Ovary (tissue), 3 donors: ENCODE measurements at regions not wholly inside any gene's neighbourhood (a gene's known extent, or its start where the extent isn't known, plus 50 kb on each side); places are given as distances from the start of the nearest gene placed in this dataset.

Source experiments
- EP300 ChIP-seq: sonication (generic); formaldehyde crosslinking; IDR thresholded peaks from one replicate; pipeline ENCODE4 v1.6.1; 2017; ENCODE audit warnings: antibody characterized with exemption
- POLR2A ChIP-seq: fragments of 450-650 bp; IDR thresholded peaks from one replicate; pipeline ENCODE4 v1.6.1; 2017; ENCODE audit warnings: antibody characterized with exemption, mild to moderate bottlenecking, moderate library complexity
- TF ChIP-seq, protein P1 (sequence below), 3 donors: fragments of 450-650 bp in 2 of 3; fragments of 200-600 bp in 1 of 3; IDR thresholded peaks; one replicate each; pipeline versions ENCODE4 v1.5.1 to v1.8.0; 2016 to 2022; ENCODE audit warnings: antibody characterized with exemption in 3 of 3, mild to moderate bottlenecking in 1 of 3
- donor health status: DM: no; HTN: no; CAD: no.

DNA sequence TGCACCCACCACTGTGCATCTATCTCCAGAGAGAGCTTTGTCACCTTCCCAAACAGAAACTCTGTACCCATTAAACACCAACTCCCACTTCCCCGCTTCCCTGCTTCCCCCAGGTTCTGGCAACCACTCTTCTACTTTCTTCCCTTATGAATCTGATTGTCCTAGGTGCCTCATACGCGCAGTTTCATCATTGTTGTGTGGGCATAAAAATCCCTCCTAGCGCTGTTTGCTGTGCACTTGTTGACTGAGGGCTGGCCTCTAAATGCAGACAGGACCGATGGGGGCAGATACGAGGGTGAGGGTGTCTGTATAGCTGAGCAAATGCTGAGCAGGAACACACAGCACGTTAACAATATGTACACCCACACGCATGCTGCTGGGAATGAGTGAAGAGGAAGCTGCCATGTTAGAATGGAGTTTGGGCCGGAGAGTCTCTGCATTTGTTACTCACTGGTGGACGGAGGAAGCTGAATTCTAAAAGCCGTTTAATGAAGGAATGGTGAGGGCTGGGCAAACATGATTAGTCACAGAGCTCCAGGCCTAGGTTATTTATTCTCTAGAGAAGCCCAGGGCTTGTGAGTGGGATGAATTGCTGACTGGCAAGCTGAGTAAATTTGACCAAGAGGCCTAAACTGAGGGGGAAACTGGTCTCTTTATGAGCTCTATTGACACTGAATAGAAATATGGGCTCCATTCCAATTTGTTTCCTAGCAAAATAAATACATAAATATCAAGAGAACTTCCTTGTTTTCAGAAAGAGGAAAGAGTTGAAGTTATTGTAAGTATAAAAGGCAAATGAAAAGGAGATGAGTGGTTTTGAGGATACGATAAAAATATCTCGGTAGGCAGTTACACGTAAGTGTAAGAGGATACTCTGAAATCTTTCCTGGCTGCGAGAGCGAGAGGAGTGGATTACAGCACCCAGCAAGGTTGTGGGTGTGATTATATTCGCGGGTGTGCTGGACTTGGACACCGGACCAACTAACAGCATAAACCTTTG, 95.9 kb upstream of the RPS6KA3 start:
- TF ChIP-seq POLR2A (no peak), EP300 (no peak)
- TF ChIP-seq, protein P1, sequence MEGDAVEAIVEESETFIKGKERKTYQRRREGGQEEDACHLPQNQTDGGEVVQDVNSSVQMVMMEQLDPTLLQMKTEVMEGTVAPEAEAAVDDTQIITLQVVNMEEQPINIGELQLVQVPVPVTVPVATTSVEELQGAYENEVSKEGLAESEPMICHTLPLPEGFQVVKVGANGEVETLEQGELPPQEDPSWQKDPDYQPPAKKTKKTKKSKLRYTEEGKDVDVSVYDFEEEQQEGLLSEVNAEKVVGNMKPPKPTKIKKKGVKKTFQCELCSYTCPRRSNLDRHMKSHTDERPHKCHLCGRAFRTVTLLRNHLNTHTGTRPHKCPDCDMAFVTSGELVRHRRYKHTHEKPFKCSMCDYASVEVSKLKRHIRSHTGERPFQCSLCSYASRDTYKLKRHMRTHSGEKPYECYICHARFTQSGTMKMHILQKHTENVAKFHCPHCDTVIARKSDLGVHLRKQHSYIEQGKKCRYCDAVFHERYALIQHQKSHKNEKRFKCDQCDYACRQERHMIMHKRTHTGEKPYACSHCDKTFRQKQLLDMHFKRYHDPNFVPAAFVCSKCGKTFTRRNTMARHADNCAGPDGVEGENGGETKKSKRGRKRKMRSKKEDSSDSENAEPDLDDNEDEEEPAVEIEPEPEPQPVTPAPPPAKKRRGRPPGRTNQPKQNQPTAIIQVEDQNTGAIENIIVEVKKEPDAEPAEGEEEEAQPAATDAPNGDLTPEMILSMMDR (IDR thresholded peaks at IDR 0.05): no peak
